ENCODE measurements at regions not wholly inside any gene's neighbourhood (a gene's known extent, or its start where the extent isn't known, plus 50 kb on each side); places are given as distances from the start of the nearest gene placed in this dataset.
"Not testable (repeated sequence)": the region's sequence is repeated elsewhere in the genome, so short reads cannot be mapped to it uniquely, and the experiment has no call there.

GRCh38 chr22:12630965-12631364, 2897.0 kb upstream of the OR11H1 start:
- TF ChIP-seq, protein P1, sequence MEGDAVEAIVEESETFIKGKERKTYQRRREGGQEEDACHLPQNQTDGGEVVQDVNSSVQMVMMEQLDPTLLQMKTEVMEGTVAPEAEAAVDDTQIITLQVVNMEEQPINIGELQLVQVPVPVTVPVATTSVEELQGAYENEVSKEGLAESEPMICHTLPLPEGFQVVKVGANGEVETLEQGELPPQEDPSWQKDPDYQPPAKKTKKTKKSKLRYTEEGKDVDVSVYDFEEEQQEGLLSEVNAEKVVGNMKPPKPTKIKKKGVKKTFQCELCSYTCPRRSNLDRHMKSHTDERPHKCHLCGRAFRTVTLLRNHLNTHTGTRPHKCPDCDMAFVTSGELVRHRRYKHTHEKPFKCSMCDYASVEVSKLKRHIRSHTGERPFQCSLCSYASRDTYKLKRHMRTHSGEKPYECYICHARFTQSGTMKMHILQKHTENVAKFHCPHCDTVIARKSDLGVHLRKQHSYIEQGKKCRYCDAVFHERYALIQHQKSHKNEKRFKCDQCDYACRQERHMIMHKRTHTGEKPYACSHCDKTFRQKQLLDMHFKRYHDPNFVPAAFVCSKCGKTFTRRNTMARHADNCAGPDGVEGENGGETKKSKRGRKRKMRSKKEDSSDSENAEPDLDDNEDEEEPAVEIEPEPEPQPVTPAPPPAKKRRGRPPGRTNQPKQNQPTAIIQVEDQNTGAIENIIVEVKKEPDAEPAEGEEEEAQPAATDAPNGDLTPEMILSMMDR (IDR thresholded peaks at IDR 0.05): not testable (repeated sequence)
- not testable (repeated sequence) for TF ChIP-seq POLR2AphosphoS5 (IDR thresholded peaks at IDR 0.05)

All from transverse colon (tissue), 4 donors.